NCI-H774 (cell line): ENCODE measurements at regions not wholly inside any gene's neighbourhood (a gene's known extent, or its start where the extent isn't known, plus 50 kb on each side); places are given as distances from the start of the nearest gene placed in this dataset.

Experiments used
- DNase-seq: peaks from one replicate; lab custom pipeline; 2025; lab: John Stamatoyannopoulos, UW

GRCh38 chr13:24081387-24081786, 79.1 kb upstream of the SPATA13 start:
- DNase-seq, result no peak

GRCh38 chr13:24083141-24083540, 77.4 kb upstream of the SPATA13 start:
- DNase-seq, result no peak

GRCh38 chr13:24083722-24084421, 76.6 kb upstream of the SPATA13 start:
- peak; percentile 59 for DNase-seq

- no peak for DNase-seq
These were observed 74.9 kb upstream of the SPATA13 start for GRCh38 chr13:24085662-24086061.

- no peak for DNase-seq
These were observed 73.9 kb upstream of the SPATA13 start for GRCh38 chr13:24086642-24087041.

GRCh38 chr13:24087605-24088225, 72.8 kb upstream of the SPATA13 start:
- no peak for DNase-seq

GRCh38 chr13:24090049-24090448, 70.5 kb upstream of the SPATA13 start:
- DNase-seq, result no peak

GRCh38 chr13:24091080-24091479, 69.4 kb upstream of the SPATA13 start:
- DNase-seq, result no peak

GRCh38 chr13:24092108-24092507, 68.4 kb upstream of the SPATA13 start:
- DNase-seq, result no peak

DNA sequence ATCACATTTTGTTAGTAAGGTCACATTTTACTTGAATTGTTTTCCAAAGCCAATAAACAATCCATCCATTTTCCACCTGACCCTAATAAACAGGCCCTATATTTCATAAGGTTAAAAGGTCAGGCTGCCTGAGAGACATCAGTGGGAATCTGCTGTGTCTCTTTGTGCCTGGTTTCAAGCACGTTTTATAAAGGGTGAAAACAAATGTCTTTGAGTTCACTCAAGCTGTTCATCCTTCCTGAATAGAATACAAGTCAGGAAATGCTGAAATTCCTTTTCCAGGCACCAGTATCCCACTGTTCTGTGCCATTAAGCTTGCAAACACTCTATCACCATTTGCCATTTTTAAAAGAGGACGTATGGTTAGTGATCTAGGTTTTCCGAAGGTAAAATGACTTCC, 67.5 kb upstream of the SPATA13 start:
- no peak for DNase-seq

GRCh38 chr13:24096659-24097058, 63.9 kb upstream of the SPATA13 start:
- DNase-seq, result no peak

- no peak for DNase-seq
These were observed 63.5 kb upstream of the SPATA13 start for GRCh38 chr13:24097064-24097463.

DNA sequence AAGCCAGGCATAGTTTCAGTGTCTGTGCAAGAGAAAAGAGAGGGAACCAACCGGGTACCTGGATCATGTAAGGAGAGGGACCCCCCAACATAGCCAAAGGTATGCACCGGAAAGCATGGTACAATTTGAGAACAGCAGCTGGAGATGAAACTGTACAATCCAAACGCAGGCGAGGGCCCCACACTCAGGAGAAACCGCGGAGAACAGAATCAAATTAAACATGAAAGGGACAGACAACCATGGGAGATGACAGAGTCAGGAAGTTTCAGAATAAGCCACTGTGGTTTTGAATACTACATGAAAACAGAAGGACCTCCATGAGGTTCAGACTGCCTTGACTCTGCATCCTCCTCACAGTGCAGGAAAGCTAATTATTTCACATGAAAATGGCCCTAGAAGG, 62.9 kb upstream of the SPATA13 start:
- no peak for DNase-seq

DNA sequence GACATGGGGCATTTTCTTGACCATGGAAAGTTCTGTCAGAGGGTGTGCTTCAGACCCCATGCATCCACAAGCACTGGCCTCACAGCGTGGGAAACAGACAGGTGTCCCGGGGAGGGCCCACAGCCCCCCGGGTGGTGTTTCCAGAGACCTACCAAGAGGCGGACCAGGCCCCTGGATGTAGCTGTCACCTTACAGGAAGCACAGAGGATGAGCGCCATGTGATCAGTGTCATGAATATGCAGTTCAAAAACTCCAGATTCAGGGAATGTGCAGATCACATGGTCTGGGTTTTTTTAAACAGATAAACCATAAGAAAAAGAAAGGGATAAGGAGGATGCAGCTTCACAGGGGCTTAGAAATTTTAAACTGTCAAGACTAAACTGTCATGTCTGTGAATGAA, 61.0 kb upstream of the SPATA13 start:
- DNase-seq, result no peak

DNA sequence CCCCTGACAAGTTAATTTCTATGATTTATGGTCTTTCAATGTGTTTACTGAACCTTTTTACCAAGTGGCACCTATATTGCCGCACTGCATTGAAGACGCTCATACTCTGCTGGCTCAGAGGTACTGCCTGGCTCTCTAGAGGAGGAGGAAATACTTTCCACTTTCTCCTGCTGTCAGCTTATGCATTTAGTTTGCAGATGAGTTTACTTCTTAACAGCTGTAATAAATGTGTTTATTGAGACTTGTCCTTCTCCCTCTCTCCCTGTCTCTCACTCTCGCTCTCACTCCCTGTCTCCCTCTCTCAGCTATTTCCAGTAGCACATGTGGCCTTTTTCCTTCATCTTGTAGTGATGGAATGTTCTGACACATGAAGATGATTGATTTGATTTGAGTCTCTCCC, 60.3 kb upstream of the SPATA13 start:
- no peak for DNase-seq

- DNase-seq, result no peak
These were observed 56.6 kb upstream of the SPATA13 start for GRCh38 chr13:24103782-24104372.

- DNase-seq, result no peak
These were observed 55.8 kb upstream of the SPATA13 start for GRCh38 chr13:24104723-24105122.

GRCh38 chr13:24106429-24106828, 54.1 kb upstream of the SPATA13 start:
- no peak for DNase-seq

DNA sequence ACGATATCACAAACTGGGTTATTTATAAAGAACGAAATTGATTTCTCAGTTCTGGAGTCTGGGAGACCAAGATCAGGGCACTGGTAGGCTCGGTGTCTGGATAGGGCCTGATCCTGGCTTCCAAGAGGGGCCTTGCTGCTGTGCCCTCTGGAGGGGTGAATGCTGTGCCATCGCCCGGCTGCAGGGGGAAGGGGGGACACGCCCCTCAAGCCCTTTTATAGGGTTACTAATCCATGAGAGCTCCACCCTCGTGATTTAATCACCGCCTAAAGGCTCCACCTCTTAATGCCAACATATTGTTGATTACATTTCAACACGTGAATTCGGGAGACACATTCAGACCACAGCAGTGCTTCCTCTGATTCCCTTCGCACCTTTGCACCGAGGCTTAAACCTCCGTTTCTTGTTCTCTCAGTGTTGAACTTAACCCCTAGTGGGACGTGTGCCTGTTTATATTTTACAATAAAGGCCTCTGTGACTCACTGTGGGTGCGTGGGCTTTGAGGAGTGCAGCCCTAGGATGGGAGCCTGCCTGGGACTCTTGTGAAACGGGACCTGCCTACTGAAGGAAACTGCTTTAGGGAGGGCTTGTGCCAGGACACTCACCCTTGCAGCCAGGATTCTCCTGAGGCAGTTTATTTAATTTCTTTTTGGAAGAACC, 52.4 kb upstream of the SPATA13 start:
- no peak for DNase-seq

GRCh38 chr13:24108615-24108965, 51.9 kb upstream of the SPATA13 start:
- DNase-seq, result no peak

GRCh38 chr13:24110011-24110410, 50.5 kb upstream of the SPATA13 start:
- DNase-seq, result no peak
